ENCODE measurements at regions not wholly inside any gene's neighbourhood (a gene's known extent, or its start where the extent isn't known, plus 50 kb on each side); places are given as distances from the start of the nearest gene placed in this dataset.
A peak's percentile ranks its signal among the peaks of the same experiment; 100 is the strongest.

DNA sequence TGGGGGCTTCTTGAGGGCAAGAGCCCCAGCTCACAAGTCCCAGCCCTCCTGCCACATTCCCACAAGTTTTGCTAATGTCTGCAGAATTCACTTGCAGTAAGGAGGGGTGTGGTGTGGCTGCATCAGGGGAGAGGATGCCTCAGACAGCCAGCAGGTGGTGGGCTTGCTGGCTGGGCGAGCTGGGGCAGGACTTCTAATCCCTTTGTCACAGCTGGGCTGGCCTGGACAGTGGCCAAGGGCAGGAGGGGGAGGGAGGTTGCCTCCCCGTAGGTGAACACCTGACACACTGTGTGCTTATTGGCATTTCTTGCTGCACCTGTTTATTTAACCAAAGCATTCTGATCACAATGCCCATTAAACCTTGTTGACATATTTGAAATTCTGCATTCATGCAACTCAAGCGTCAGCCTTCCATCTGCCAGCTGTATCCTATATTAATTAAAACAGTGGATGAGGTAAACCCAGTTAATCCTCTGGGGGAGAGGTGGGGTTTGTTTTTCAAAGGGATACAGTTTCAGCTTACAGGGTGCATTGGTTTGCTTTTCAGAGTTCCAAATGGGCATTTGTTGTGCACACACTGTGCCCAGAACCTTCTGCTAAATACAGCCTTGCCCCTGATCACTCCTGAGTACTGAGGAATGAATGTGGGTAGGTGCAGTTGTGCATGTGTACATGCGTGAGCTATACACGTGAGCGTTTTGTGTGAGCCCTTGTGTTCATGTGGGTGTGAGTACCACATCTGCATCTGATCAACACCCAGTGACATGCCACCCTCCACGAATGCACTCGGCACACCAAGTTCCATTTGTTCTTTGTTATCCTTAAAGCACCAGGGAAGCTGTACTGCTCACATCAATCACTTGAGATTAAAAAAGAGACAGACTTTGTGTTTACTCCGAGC lies 268.7 kb downstream of the XXYLT1 start (continued):
- TF ChIP-seq TBX2 (CRISPR knock-in tag; IDR thresholded peaks at IDR 0.05; ENCODE audit: borderline replicate concordance) (no peak; the same call in 1 of the 2 replicates), MEIS2 (CRISPR knock-in tag; IDR thresholded peaks at IDR 0.05) (no peak), TAF15 (IDR thresholded peaks at IDR 0.05; ENCODE audit: low read depth, low read length, poor library complexity, severe bottlenecking) (no peak), ZNF12 (CRISPR knock-in tag; IDR thresholded peaks at IDR 0.05) (no peak), NFE2 (CRISPR knock-in tag; IDR thresholded peaks at IDR 0.05) (no peak), FOSL2 (CRISPR knock-in tag; IDR thresholded peaks at IDR 0.05) (peak; percentile 58), ZNF660 (CRISPR knock-in tag; IDR thresholded peaks at IDR 0.05; ENCODE audit: borderline replicate concordance, low read depth) (no peak), HNF4A (CRISPR knock-in tag; IDR thresholded peaks at IDR 0.05) (peak; percentile 30; the same call in 1 of the 2 replicates), ZNF274 (CRISPR knock-in tag; IDR thresholded peaks at IDR 0.05) (no peak), ZFP36L2 (CRISPR knock-in tag; IDR thresholded peaks at IDR 0.05) (no peak), ZNF704 (CRISPR knock-in tag; IDR thresholded peaks at IDR 0.05; ENCODE audit: borderline replicate concordance) (no peak), ZNF564 (CRISPR knock-in tag; IDR thresholded peaks at IDR 0.05) (no peak), ZFP91 (CRISPR knock-in tag; IDR thresholded peaks at IDR 0.05; ENCODE audit: borderline replicate concordance) (peak; percentile 59), HDAC2 (CRISPR knock-in tag; IDR thresholded peaks at IDR 0.05) (peak; percentile 58; the same call in 1 of the 2 replicates), TARDBP (CRISPR knock-in tag; IDR thresholded peaks at IDR 0.05) (no peak), ZBTB38 (CRISPR knock-in tag; IDR thresholded peaks at IDR 0.05) (peak; percentile 69; the same call in 1 of the 2 replicates), ZMYM3 (CRISPR knock-in tag; IDR thresholded peaks at IDR 0.05) (no peak), ZFAT (CRISPR knock-in tag; conservative IDR thresholded peaks at IDR 0.05) (no peak), SMAD3 (CRISPR knock-in tag; IDR thresholded peaks at IDR 0.05) (peak; percentile 55; the same call in 1 of the 2 replicates), ZNF124 (CRISPR knock-in tag; IDR thresholded peaks at IDR 0.05) (no peak), PHF21A (CRISPR knock-in tag; IDR thresholded peaks at IDR 0.05) (no peak), RBM22 (optimal IDR thresholded peaks at IDR 0.05; ENCODE audit: low read length) (no peak), SP5 (CRISPR knock-in tag; IDR thresholded peaks at IDR 0.05; ENCODE audit: borderline replicate concordance, low read depth) (peak; percentile 10; the same call in 1 of the 2 replicates), SIX4 (CRISPR knock-in tag; IDR thresholded peaks at IDR 0.05) (0 out of 2 replicates have a peak, but pooled peaks have one; percentile 34)
- TF ChIP-seq, protein P1, sequence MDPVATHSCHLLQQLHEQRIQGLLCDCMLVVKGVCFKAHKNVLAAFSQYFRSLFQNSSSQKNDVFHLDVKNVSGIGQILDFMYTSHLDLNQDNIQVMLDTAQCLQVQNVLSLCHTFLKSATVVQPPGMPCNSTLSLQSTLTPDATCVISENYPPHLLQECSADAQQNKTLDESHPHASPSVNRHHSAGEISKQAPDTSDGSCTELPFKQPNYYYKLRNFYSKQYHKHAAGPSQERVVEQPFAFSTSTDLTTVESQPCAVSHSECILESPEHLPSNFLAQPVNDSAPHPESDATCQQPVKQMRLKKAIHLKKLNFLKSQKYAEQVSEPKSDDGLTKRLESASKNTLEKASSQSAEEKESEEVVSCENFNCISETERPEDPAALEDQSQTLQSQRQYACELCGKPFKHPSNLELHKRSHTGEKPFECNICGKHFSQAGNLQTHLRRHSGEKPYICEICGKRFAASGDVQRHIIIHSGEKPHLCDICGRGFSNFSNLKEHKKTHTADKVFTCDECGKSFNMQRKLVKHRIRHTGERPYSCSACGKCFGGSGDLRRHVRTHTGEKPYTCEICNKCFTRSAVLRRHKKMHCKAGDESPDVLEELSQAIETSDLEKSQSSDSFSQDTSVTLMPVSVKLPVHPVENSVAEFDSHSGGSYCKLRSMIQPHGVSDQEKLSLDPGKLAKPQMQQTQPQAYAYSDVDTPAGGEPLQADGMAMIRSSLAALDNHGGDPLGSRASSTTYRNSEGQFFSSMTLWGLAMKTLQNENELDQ (CRISPR knock-in tag; IDR thresholded peaks at IDR 0.05; ENCODE audit: borderline replicate concordance): no peak
- TF ChIP-seq, protein P2, sequence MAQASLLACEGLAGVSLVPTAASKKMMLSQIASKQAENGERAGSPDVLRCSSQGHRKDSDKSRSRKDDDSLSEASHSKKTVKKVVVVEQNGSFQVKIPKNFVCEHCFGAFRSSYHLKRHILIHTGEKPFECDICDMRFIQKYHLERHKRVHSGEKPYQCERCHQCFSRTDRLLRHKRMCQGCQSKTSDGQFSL (CRISPR knock-in tag; IDR thresholded peaks at IDR 0.05): no peak
